CD14-positive monocyte (primary cell): ENCODE measurements at regions not wholly inside any gene's neighbourhood (a gene's known extent, or its start where the extent isn't known, plus 50 kb on each side); places are given as distances from the start of the nearest gene placed in this dataset.

Source experiments
- DNase-seq, 3 donors: peaks; one replicate each; pipeline ENCODE4 v3.0.0-alpha.2; 2011 to 2022
- H2AFZ ChIP-seq: 2 replicates; pipeline ENCODE4 v1.6.0; 2012; ENCODE audit warnings: mild to moderate bottlenecking, low read depth, low read length, inconsistent platforms; ENCODE audit not compliant: insufficient read depth, poor library complexity, severe bottlenecking
- H3K27ac ChIP-seq, 2 donors: 1 replicate in 1 of 2; 2 replicates in 1 of 2; pipeline ENCODE4 v1.5.1; 2012 to 2013; ENCODE audit warnings: low read length in 2 of 2, control low read depth in 1 of 2, inconsistent platforms in 1 of 2, low read depth in 1 of 2, mild to moderate bottlenecking in 1 of 2
- H3K27me3 ChIP-seq, 2 donors: one replicate each; pipeline versions ENCODE4 v1.6.0 to v1.6.1; 2011 to 2013; ENCODE audit warnings: low read length in 2 of 2; ENCODE audit not compliant: control insufficient read depth in 2 of 2, insufficient read depth in 2 of 2
- H3K36me3 ChIP-seq, 2 donors: replicated peaks in 1 of 2; 1 replicate in 1 of 2; 2 replicates in 1 of 2; pipeline versions ENCODE4 v1.5.1 to v1.6.1; 2012 to 2013; ENCODE audit warnings: low read length in 2 of 2, control low read depth in 1 of 2, inconsistent platforms in 1 of 2, mild to moderate bottlenecking in 1 of 2; ENCODE audit not compliant: insufficient read depth in 2 of 2, control insufficient read depth in 1 of 2
- H3K4me1 ChIP-seq, 2 donors: 1 replicate in 1 of 2; 2 replicates in 1 of 2; pipeline versions ENCODE4 v1.5.1 to v1.6.1; 2012 to 2013; ENCODE audit warnings: low read length in 2 of 2, control low read depth in 1 of 2, inconsistent platforms in 1 of 2, mild to moderate bottlenecking in 1 of 2, moderate library complexity in 1 of 2; ENCODE audit not compliant: insufficient read depth in 2 of 2, control insufficient read depth in 1 of 2
- H3K4me2 ChIP-seq: replicated peaks from 2 replicates; pipeline ENCODE3; 2012; ENCODE audit warnings: low read length, moderate library complexity, mild to moderate bottlenecking; ENCODE audit not compliant: poor library complexity, severe bottlenecking; ENCODE audit errors: extremely low read depth
- H3K4me3 ChIP-seq, 3 experiments: fragments of 200-600 bp in 1 of 3; sonication (generic) in 1 of 3; replicated peaks in 1 of 3; 1 replicate in 2 of 3; 2 replicates in 1 of 3; pipeline ENCODE4 v1.5.1; 2011 to 2013; ENCODE audit warnings: low read length in 3 of 3, mild to moderate bottlenecking in 3 of 3, control low read depth in 2 of 3, low read depth in 2 of 3, inconsistent platforms in 1 of 3, moderate library complexity in 1 of 3
- H3K79me2 ChIP-seq: 2 replicates; pipeline ENCODE4 v1.6.0; 2012; ENCODE audit warnings: mild to moderate bottlenecking, control low read depth, inconsistent platforms, low read length, moderate library complexity; ENCODE audit not compliant: insufficient read depth
- H3K9ac ChIP-seq: 2 replicates; pipeline ENCODE4 v1.6.0; 2017; ENCODE audit warnings: low read length, mild to moderate bottlenecking; ENCODE audit not compliant: insufficient read depth, poor library complexity, severe bottlenecking
- H3K9me3 ChIP-seq, 2 donors: replicated peaks in 1 of 2; 1 replicate in 1 of 2; 2 replicates in 1 of 2; pipeline versions ENCODE4 v1.5.1 to v1.6.1; 2012 to 2013; ENCODE audit warnings: low read length in 2 of 2, control low read depth in 1 of 2; ENCODE audit not compliant: control insufficient read depth in 1 of 2, insufficient read depth in 1 of 2
- H4K20me1 ChIP-seq: 2 replicates; pipeline ENCODE4 v1.6.0; 2012; ENCODE audit warnings: mild to moderate bottlenecking, low read length, control low read depth, moderate library complexity; ENCODE audit not compliant: insufficient read depth
- H3K27ac Mint-ChIP-seq, 7 donors: one replicate each; pipeline ENCODE4 v1.8.0; 2020; ENCODE audit warnings: mild to moderate bottlenecking in 7 of 7, mixed read lengths in 7 of 7, moderate library complexity in 6 of 7, inconsistent platforms in 2 of 7
- H3K27me3 Mint-ChIP-seq, 3 donors: one replicate each; pipeline ENCODE4 v1.8.0; 2021 to 2022; ENCODE audit warnings: low read depth in 3 of 3, mild to moderate bottlenecking in 3 of 3, mixed read lengths in 3 of 3, moderate library complexity in 3 of 3, inconsistent platforms in 1 of 3
- H3K36me3 Mint-ChIP-seq, 2 donors: one replicate each; pipeline ENCODE4 v1.8.0; 2020; ENCODE audit warnings: mixed read lengths in 2 of 2, inconsistent platforms in 1 of 2, mild to moderate bottlenecking in 1 of 2
- H3K4me1 Mint-ChIP-seq: one replicate; pipeline ENCODE4 v1.8.0; 2020; ENCODE audit warnings: mild to moderate bottlenecking, mixed read lengths
- H3K4me3 Mint-ChIP-seq, 2 donors: one replicate each; pipeline ENCODE4 v1.8.0; 2020; ENCODE audit warnings: mild to moderate bottlenecking in 2 of 2, mixed read lengths in 2 of 2, moderate library complexity in 1 of 2
- H3K9me3 Mint-ChIP-seq, 7 donors: one replicate each; pipeline ENCODE4 v1.8.0; 2020 to 2022; ENCODE audit warnings: mixed read lengths in 7 of 7, mild to moderate bottlenecking in 6 of 7, moderate library complexity in 6 of 7, inconsistent platforms in 2 of 7
- WGBS: methylation state at CpG from one replicate; pipeline ENCODE4 v1.1.5; 2013; ENCODE audit warnings: missing lambda C conversion rate; ENCODE audit not compliant: insufficient coverage; 5-methylcytosine and 5-hydroxymethylcytosine counted together
- intact Hi-C, 2 donors: fragments of 100-400 bp; cut with micrococcal nuclease; formaldehyde crosslinking; loops; one replicate each; pipeline versions ENCODE4 v1.15.0 to v1.15.1; 2023
- TF ChIP-seq, protein P1 (sequence below): fragments of 200-600 bp; IDR thresholded peaks from one replicate; pipeline ENCODE4 v1.8.0; 2022; ENCODE audit warnings: antibody characterized with exemption, mild to moderate bottlenecking

DNA sequence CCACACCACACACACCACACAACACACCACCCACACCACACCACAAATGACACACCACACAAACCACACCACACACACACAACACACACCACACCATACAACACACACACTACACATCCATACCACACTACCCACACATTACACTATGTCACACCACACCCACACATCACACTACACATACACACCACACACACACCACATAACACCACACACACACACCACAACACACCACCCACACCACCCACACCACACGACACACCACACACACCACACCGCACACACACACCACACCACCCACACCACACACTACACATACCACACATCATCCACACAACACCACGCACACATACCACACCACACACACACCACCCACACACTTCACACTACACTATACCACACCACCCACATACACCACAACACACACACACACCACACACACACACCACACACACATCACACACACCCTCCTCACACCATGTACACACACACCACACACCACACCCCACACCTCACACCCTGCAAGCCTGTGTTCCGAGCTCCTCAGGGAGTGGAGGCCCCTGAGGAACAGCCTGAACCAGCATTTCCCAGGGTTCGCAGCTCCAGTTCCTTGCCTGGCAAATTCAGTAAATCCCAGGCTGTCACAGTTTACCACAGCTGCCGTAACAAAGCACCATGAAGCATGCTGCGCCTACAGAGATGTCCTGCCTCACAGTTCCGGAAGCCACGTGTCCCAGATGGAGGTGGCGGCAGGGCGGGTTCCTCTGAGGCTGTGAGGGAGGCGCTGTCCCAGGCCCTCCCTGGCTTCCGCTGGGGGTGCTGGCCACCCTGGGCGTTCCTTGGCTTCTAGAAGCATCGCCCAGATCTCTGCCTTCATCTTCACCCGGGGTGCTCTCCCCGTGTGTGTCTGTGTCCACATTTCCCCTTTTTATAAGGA, 69.8 kb upstream of the ATP5PO start:
- Mint-ChIP-seq H3K27me3 (peaks cover under 1 to 7% (median 3%) of the 10 kb centered on the region in 3 donors), H3K4me1 (peaks cover 12% of the 10 kb centered on the region), H3K4me3 (no peak overlapping the region), H3K9me3 (peaks cover 0 to 3% (median 0%) of the 10 kb centered on the region in 7 donors), H3K36me3 (no peaks in the 10 kb centered on the region), H3K27ac (peak overlapping the region in 2 of 7 donors; percentile 9 to 20)
- TF ChIP-seq, protein P1, sequence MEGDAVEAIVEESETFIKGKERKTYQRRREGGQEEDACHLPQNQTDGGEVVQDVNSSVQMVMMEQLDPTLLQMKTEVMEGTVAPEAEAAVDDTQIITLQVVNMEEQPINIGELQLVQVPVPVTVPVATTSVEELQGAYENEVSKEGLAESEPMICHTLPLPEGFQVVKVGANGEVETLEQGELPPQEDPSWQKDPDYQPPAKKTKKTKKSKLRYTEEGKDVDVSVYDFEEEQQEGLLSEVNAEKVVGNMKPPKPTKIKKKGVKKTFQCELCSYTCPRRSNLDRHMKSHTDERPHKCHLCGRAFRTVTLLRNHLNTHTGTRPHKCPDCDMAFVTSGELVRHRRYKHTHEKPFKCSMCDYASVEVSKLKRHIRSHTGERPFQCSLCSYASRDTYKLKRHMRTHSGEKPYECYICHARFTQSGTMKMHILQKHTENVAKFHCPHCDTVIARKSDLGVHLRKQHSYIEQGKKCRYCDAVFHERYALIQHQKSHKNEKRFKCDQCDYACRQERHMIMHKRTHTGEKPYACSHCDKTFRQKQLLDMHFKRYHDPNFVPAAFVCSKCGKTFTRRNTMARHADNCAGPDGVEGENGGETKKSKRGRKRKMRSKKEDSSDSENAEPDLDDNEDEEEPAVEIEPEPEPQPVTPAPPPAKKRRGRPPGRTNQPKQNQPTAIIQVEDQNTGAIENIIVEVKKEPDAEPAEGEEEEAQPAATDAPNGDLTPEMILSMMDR, result no peak
- intact Hi-C loops, result no loop called here
- Histone ChIP-seq H3K27me3 (no peaks in the 10 kb centered on the region), H3K27ac (no peak overlapping the region), H3K4me2 (no peak overlapping the region), H2AFZ (no peak overlapping the region), H3K4me3 (no peak overlapping the region), H3K9ac (no peak overlapping the region), H3K79me2 (no peaks in the 10 kb centered on the region), H3K36me3 (no peaks in the 10 kb centered on the region), H3K4me1 (peaks cover 9 to 15% of the 10 kb centered on the region in 2 donors), H4K20me1 (no peaks in the 10 kb centered on the region), H3K9me3 (no peaks in the 10 kb centered on the region)
- 75% methylated on average over 17 of the region's 17 CpGs for WGBS
- DNase-seq, result no peak

DNA sequence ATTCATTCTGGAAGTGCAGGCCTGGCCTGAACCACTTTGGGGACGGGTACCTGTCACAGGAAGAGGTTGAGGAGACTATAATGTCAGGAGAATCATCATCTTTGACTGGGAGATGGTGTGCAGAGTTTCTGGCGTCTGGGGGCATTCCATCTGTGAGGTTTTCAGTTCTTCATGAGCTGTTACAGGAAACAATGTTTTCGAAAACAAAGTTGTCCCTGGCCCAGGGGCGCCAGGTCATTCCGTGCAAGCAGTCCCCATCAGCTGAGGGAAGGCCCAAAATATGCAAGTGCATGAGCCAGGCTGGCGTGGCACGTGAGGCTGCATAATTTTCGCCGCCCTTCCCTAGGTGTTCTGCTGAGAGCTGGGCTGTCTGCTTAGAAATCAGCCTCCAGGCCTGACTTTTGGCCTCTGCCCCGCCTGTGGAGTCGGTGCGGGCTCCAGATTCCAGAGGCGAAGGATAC, 68.4 kb upstream of the ATP5PO start:
- no peak overlapping the region for H3K4me3 ChIP-seq
- no peaks in the 10 kb centered on the region for H3K9me3 ChIP-seq
- H3K79me2 ChIP-seq, result no peaks in the 10 kb centered on the region
- no peaks in the 10 kb centered on the region for H4K20me1 ChIP-seq
- no peak overlapping the region for H3K27ac ChIP-seq
- peaks cover 15% of the 10 kb centered on the region for H3K4me1 Mint-ChIP-seq
- H3K36me3 Mint-ChIP-seq, result no peaks in the 10 kb centered on the region
- peaks cover 0 to 3% (median 0%) of the 10 kb centered on the region in 7 donors for H3K9me3 Mint-ChIP-seq
- H3K27ac Mint-ChIP-seq, result no peak overlapping the region
- H3K4me3 Mint-ChIP-seq, result no peak overlapping the region
- TF ChIP-seq, protein P1, result no peak
- no peak overlapping the region for H3K9ac ChIP-seq
- no peaks in the 10 kb centered on the region for H3K27me3 ChIP-seq
- H2AFZ ChIP-seq, result no peak overlapping the region
- H3K4me1 ChIP-seq, result peaks cover 12 to 16% of the 10 kb centered on the region in 2 donors
- DNase-seq, result no peak
- WGBS, result 95% methylated on average over 13 of the region's 13 CpGs
- H3K36me3 ChIP-seq, result no peaks in the 10 kb centered on the region
- intact Hi-C loops, result no loop called here
- no peak overlapping the region for H3K4me2 ChIP-seq
- H3K27me3 Mint-ChIP-seq, result peaks cover 0 to 7% (median 3%) of the 10 kb centered on the region in 3 donors
